Activated CD4-positive, alpha-beta T cell treated with anti-CD3 and anti-CD28 coated beads for 48 hours (primary cell): ENCODE measurements at regions not wholly inside any gene's neighbourhood (a gene's known extent, or its start where the extent isn't known, plus 50 kb on each side); places are given as distances from the start of the nearest gene placed in this dataset.

Experiments
- DNase-seq: peaks from one replicate; pipeline ENCODE4 v3.0.0-alpha.2; 2020

- DNase-seq: no peak
Observed at GRCh38 chr6:4549556-4550226, 226.5 kb upstream of the CDYL start.

DNA sequence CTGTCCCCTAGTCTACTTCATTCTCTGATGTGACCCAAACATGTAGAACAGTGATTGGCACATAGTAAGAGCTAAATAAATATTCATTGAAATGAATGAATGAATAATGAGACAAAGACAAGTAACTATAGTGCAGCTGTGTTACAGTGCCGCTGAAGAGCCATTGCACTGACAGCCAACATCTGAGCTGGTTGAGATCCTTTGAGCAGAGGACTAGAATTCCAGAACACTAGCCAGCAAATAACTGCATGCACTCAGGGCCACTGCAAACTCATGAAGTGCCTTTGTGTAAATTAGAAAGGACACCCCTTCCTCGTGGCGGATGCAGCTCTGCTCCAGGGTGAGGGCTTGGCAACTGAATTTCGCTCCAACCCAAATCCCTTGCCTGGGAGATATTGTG, 230.3 kb upstream of the CDYL start:
- no peak for DNase-seq

GRCh38 chr6:4543596-4543995, 232.6 kb upstream of the CDYL start:
- no peak for DNase-seq

- DNase-seq: no peak
Observed at GRCh38 chr6:4533576-4533975, 242.6 kb upstream of the CDYL start.

- no peak for DNase-seq
Observed at GRCh38 chr6:4531406-4531805, 244.8 kb upstream of the CDYL start.

DNA sequence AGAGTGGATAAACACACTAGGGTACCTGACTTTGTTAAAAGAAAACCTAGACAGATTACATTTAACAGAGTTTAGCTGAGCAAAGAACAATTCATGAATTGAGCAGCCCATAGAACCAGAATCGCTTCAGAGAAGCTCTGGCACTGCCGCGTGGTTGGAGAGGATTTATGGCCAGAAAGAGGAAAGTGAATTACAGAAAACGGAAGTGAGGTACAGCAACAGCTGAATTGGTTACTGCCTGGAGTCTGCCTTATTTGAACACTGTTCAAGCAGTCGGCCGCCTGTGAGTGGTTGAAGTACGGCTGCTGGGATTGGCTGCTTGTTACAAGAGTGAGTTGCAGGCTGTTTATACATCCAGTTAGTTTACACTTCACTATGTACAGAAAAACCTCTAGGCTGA, 253.8 kb upstream of the CDYL start:
- no peak for DNase-seq

DNA sequence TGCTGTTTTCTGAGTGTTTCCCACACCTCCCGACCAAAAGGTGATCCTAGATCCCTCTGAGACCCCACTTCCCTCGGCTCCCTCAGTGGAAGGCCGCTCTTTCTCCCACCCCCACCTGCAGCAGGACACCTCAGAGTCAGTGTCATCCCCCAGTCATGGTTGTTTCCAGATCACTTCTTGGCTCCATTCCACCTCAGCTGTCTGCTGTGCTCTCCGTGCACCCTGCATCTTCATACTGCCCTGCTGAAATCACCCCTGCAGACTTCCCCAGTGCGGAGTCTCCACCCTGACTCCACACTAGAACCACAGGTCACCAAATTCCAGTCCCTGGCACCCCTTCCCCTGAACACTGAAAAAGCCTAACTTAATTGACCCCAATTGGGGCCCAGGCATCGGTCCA, 255.1 kb upstream of the CDYL start:
- no peak for DNase-seq

GRCh38 chr6:4518506-4518905, 257.7 kb upstream of the CDYL start:
- no peak for DNase-seq

GRCh38 chr6:4516206-4516605, 260.0 kb upstream of the CDYL start:
- no peak for DNase-seq

DNA sequence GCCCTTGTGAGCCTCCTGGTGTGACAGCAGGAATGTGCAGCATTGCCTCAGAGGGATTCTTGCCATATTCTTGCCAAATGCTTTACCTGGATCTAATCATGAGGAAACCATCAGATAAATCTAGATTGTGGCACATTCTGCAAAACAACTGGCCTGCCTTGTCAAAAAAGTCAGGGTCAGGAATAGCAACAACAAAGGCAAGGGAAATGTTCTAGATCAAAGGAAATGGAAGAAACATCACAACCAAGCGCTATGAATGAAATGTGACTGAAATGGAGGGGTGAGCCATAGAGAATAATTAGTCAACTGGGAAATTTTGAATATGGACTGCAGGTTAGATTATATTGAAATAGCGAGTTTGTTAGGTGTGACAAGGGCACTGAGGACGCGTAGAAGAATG, 262.6 kb upstream of the CDYL start:
- DNase-seq: no peak

DNA sequence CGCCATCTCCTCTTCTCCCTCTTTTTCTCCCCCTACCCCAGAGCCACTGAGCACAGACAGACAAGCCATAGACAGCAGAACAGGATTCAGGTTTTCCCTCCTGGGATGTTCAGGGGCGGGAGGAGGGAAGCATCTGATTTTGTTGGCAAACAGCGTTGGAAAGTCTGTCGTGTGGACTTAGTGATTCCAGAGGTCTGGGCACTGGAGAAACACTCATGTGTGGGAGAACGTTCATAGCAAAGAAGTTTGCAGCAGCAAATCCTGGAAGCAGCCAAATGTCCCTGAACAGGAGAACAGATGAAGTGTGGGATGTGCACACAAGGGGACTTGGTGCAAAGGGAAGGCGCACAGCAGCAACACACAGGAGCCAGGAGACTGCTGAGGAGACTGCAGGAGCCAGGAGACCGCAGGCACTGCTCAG, 264.1 kb upstream of the CDYL start:
- no peak for DNase-seq

DNA sequence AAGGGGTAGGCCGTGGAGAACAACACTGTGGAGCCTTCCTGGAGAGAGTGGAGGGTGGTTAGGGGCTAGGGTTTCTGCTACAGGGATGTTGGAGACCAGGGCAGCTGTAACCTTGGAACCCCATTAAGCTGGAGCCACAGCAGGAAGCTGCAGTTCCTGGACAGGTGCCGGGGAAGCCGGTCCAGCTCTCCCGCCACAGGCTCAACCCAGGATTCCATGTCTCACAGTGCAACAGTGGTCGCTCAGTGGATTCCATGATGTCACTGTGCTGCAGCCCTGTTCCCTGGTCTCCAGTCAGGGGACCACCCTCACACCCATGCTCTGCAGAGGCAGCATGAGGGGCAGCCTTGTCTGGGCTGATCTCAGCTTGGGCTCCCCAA, 264.6 kb upstream of the CDYL start:
- DNase-seq: no peak

DNA sequence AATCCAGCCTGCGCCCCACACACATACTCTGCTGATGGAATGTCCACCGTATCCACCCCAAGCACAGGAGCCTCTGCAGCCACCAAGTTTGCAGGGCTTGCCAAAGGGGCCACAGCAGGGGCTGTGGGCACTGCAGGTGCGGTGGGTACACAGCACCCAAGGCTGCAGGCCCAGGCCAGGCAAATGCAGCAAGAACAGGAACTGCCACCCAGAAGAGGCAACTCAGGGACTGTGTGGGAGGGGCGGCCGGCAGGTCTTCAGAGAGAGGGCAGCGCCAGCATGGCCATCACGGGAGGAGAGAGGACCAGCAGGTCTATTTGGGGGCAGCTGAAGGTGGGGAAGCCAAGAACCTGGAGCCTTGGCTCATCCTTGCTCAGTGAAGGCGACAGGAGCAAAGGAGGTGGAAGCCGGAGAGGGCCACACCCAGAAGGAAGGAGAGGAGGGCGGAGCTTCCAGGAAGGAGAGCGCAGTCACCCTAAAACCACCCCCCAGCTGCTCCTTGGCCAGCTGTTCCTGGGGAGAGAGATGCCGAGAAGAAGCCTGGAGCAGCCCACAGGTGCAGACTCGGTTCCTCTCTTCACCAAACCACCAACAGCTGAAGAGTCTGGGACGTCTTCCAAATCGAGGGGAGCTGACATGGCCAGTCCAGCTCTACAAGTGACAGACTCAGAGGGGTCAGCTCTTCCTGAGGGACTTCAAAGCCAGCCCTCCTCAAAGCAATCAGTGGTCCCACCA, 265.1 kb upstream of the CDYL start:
- no peak for DNase-seq

- DNase-seq: no peak
Observed at GRCh38 chr6:4510317-4510716, 265.9 kb upstream of the CDYL start.

GRCh38 chr6:4509506-4509905, 266.7 kb upstream of the CDYL start:
- no peak for DNase-seq

- DNase-seq: no peak
Observed at GRCh38 chr6:4506792-4507191, 269.4 kb upstream of the CDYL start.

DNA sequence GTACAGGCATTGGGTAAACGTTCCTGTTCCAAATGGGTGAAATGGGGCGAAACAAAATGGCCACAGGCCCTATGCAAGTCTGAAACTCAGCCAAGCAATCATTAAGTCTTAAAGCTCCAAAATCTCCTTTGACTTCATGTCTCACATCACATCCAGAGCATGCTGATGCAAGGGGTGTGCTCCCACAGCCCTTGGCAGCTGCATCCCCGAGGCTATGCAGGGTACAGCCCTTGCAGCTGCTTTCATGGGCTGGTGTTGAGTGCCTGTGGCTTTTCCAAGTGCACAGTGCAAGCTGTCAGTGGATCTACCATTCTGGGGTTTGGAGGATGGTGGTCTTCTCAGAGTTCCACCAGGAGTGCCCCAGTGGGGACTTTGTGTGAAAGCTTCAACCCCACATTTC, 270.0 kb upstream of the CDYL start:
- DNase-seq: no peak

GRCh38 chr6:4504700-4505099, 271.5 kb upstream of the CDYL start:
- DNase-seq: no peak

DNA sequence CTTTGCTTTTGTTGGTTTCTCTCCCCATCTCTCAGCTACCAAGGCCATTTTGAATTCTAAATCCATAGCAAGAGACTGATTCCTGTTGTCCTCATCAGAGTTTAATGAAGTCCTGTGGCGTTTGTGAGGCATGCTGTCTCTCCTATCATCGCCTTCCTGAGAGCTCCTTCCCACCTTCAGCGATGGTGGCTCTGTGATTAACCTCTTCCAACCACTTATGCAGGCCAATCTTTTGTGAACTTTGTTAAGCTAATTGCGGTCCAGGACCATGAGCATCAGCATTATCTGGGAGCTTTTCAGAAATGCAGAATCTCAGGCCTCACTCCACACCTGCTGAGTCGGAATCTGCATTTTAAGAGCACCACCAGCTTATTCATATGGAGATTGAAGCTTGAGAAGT, 272.5 kb upstream of the CDYL start:
- DNase-seq: no peak

DNA sequence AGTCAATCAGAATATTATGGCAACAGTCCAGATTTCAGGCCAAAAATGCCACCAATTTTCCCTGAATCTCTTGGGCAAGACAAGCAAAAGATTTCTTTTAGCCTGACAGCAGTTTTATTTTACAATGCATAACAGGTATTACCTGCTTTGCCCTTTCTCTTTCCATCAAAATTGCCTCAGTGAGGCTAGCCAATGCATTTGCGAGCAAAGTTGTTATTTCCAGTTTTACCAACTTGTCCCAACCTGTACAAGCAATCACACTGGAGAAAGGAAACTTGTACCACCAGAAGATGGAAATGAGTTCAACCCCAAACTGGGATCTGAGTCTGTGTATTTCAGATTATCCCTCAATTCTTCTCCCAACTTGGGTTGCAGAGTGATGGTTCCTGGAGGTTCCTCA, 279.9 kb upstream of the CDYL start:
- DNase-seq: no peak

DNA sequence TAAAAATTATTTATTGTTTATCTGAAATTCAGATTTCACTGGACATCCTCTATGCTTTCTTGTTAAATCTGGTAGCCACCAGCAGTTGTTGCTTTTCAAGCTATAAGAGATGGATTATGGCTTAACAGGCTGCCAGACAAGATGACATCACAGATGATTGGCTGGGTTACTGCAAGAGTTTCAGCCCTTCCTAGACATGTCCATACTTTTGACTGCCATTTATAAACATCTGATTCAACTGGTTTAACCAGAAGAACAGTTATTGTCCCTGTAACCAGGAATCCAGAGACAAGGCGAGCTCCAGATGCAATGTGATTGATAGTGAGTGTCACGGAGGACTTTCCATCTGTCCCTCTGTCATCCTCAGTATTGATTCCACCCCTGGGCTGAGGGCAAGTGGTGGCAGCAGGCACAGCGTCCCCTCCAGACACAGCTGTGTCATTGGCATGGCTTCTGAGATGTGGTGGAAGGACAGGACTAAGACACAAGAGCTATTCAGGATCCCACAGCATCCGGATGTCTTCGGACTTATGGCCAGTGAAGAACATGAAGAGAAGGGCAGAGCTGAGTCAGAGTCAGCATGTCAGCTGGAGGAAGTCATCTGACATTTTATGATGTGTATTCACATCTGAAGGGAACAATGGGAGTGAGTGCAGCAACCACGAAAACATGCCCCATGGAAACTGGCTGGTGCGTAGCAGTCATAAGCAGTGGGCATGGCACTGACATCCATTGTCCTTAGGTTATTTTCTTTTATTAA, 284.5 kb upstream of the CDYL start:
- DNase-seq: no peak

GRCh38 chr6:4489538-4489937, 286.7 kb upstream of the CDYL start:
- DNase-seq: no peak

- no peak for DNase-seq
Observed at GRCh38 chr6:4488389-4488788, 287.8 kb upstream of the CDYL start.

DNA sequence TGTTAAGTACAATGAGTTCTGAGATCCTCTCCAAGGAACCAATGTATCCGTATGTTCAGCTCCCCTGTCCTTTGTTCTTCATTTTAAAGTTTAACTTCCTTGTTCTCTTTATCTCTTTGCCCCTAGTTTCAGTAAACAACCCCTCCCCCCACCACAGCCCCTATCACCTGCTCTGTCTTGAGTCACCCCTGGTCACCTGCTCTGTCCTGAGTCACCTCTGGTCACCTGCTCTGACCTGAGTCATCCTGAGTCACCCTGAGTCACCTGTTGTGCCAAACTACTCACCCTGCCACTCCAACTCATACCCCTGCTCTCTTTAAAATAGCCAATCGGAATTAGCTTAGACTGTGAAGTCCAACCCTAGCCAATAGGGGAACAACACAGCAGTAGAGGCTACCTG, 288.7 kb upstream of the CDYL start:
- peak; percentile 35 for DNase-seq
